Activated CD4-positive, alpha-beta T cell treated with anti-CD3 and anti-CD28 coated beads for 24 hours (primary cell): ENCODE measurements at regions not wholly inside any gene's neighbourhood (a gene's known extent, or its start where the extent isn't known, plus 50 kb on each side); places are given as distances from the start of the nearest gene placed in this dataset.

Source experiments
- DNase-seq, 2 donors: peaks; one replicate each; pipeline ENCODE4 v3.0.0-alpha.2; 2020; ENCODE audit warnings: low read depth in 2 of 2

GRCh38 chr3:43866529-43867353 lies 176.0 kb downstream of the ABHD5 start:
- no peak for DNase-seq

- no peak for DNase-seq
These were observed 176.8 kb downstream of the ABHD5 start for GRCh38 chr3:43867436-43868072.

- DNase-seq = no peak
These were observed 178.8 kb downstream of the ABHD5 start for GRCh38 chr3:43869491-43869890.

- DNase-seq = no peak
These were observed 179.4 kb downstream of the ABHD5 start for GRCh38 chr3:43870120-43870519.

DNA sequence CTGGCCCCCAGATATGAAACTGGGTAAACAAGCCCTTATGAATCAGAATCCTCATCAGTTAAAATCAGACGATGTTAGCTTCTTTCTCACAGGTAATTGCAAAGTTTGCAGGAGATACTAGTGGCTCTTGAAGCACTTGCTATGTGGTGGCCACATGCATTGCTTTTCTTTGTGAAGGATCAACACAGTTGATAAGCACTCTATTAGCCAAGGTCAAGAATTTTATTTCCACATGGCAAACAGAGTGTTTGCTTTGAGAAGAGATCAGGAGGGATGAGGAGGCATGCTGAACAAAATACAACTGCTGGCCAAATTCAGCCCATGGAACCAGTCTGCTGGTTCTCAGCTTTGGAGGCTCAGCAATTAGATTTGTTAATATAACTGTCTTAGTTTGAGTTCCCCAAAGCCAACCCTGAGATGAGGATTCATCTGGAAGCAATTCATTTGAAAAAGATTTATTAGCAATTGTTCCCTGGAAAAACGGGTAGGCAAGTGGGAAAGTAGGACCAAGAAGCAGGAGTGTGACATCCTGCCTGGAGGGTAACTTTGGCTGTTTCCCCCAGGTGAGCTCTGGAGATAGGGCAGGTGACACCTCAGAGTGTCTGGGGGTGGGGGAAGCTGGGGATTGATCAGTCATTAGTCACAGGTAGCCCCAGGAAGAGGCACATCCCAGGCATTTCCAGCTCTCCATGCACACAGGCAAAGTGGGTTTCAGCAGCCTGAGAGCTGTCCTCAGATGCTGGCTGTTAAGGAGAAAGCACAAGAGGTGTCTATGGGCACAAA lies 180.3 kb downstream of the ABHD5 start:
- no peak for DNase-seq

DNA sequence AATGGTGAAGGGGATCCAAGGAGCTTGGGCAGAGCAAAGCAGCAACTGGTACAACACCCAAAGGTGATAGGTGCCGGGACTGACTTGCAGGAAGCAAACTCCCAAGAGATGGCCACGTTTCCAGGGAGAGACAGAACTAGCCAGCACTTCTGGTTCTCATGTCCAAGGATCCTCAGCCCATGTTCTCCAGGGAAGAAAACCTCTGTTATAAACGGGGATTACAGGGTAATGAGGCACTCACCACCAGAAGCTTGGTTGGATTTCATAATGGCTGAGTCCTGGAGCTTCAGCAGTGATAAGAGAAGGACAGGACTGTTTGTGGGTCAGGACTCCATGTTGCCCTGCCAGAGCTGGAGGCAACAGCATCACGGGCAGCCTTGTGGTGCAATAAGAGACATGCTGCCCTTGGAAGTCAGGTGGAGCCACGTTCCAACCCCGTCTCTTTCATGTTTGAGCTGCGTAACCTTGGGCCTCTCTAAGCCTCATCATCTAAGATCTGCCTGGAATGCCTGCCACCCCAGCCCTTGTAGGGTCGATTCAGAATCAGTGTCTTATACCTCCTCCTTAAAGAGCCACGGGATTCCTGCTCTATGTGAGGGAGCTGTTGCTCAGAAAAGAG lies 181.0 kb downstream of the ABHD5 start:
- DNase-seq = no peak

GRCh38 chr3:43872301-43872700 lies 181.6 kb downstream of the ABHD5 start:
- no peak for DNase-seq

- no peak for DNase-seq
These were observed 182.2 kb downstream of the ABHD5 start for GRCh38 chr3:43872901-43873300.

DNA sequence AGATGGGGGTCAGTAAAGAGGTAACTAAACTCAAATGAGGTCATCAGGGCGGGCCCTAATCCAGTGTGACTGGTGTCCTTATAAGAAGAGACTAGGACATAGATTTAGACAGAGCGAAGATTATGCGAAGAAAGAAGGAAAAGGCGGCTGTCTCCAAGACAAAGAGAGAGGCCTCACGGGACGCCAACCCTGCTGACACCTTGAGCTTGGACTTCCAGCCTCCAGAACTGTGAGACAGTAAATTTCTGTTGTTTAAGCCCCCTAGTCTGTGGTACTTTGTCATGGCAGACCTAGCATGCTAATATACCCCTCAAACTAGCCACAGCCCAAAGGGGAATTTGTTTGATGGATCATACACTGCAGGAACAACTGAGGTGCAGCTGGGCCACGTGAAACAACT lies 183.0 kb downstream of the ABHD5 start:
- no peak for DNase-seq

DNA sequence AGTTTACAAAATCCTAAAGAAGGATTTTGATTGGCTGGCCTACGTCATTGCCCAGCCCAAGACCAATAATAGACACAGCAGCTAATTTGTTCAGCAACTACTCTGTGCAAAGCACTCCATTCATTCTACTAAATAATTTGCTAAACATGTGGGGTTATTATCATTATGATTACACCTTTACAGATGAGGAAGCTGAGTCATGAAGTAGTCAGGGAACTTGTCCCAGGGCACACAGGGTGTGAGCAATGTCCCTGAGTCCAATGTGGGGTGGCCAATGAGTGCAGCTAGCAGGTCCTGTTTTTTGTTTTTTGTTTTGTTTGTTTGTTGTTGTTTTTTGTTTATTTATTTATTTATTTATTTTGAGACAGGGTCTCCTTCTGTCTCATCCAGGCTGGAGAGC lies 183.6 kb downstream of the ABHD5 start:
- no peak for DNase-seq

DNA sequence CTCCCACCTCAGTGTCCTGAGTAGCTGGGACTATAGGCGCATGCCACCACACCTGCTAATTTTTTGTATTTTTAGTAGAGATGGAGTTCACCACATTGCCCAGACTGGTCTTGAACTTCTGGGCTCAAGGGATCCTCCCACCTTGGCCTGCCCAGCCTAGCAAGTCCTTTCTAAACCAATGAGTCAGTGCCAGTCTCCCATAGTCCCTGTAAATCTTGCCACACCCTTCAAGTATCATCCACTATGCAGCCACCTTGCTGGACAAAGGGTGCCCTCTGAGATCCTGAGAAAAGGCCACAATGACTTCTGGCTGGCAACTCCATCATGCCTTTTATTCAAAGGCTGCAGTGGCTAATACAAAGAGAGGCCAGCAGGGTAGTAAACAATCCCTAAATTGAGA lies 184.0 kb downstream of the ABHD5 start:
- DNase-seq = no peak

DNA sequence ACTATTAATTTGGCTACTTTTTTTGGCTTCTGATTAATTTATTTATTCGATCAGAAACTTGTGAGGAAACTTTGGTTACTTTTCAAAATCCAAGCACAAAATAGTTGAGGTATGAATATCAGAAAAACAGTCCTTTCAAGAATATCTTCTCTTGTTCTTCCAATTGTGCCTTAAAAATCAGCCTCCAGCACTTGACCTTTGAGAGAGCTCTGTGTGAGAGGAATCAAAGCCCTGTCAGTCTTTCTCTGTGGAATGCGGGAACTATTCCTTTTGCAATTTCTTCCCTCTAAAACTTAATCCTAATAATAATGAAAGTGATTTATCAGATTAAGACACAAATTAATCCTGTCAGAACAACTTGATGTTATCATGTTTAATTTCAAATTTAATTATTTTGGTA lies 185.9 kb downstream of the ABHD5 start:
- DNase-seq = no peak

GRCh38 chr3:43879166-43879565 lies 188.4 kb downstream of the ABHD5 start:
- no peak for DNase-seq

DNA sequence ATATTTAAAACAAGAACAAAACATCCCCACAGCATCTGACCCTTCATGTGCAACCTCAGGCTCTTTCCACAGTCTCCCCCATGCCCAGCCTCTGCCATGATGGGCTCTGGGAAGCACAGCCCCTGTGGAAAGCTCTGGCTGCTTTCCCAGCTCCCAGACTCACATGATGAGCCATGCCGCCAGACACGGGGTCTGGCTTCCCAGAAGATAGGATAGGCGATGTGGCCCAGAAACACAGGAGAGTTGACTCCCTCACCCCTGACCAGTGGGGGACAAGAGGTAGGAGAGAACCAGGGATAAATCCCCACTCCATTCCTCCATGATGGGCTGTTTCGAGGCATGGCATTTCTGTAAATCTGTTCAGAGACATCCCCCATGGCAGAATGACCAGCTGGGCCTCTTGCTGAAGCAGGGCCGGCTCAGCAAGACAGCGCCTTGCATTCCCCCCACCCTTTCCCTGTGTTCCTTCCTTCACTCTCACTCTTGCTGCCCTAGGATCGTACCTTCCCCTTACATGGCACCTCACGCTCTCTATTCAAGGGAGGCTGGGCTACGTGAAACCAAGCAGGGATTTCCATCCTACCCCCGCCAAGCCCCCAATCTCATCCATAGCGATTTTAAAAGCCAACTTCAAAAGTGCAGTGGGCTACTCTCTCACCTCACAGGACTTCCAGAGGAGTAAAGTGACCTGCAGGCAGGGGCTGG lies 192.4 kb downstream of the ABHD5 start:
- DNase-seq = no peak

- DNase-seq = no peak
These were observed 193.1 kb downstream of the ABHD5 start for GRCh38 chr3:43883729-43884396.

- DNase-seq = no peak
These were observed 193.8 kb downstream of the ABHD5 start for GRCh38 chr3:43884581-43884980.

- DNase-seq = no peak
These were observed 195.3 kb downstream of the ABHD5 start for GRCh38 chr3:43885908-43886618.

DNA sequence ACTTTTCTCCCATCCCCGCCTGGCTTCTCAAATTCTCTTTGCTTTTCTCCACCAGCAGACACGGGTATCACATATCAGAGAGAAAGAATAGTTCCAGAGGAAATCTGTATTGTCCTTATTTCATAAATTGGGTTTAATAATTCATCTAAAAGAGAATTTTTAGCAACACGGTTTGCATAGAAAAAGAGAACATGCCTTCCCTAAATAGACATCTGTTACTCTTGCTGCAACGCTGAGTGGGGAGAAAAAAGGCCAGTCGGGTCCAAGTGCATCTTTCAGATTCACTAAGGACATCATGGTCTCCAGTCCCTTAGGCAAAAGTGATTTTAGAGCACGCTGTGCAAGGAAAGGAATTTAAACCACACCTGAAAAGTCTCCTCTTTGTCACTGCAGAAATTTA lies 201.3 kb downstream of the ABHD5 start:
- no peak for DNase-seq

- DNase-seq = no peak
These were observed 201.8 kb downstream of the ABHD5 start for GRCh38 chr3:43892526-43892925.

DNA sequence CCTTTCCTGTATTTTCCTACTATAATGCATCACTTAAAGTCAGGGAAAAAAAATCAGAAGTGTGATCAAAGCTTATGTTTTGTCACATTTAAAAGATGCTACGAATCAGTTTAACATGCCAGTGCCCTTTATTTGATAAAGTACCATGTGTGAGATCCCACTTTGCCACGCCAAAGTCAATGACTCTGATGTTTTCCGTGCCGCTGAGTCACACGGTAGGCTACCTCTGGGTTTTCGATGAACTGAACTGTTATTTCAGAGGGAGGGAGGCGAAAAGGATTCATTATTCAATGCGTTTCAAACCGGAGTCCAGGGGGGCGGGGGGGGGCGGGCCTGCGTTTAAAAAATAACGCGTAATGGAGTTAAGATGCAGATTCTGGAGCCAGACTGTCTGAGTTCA lies 203.0 kb downstream of the ABHD5 start:
- no peak for DNase-seq
